ENCODE measurements at regions not wholly inside any gene's neighbourhood (a gene's known extent, or its start where the extent isn't known, plus 50 kb on each side); places are given as distances from the start of the nearest gene placed in this dataset.

DNA sequence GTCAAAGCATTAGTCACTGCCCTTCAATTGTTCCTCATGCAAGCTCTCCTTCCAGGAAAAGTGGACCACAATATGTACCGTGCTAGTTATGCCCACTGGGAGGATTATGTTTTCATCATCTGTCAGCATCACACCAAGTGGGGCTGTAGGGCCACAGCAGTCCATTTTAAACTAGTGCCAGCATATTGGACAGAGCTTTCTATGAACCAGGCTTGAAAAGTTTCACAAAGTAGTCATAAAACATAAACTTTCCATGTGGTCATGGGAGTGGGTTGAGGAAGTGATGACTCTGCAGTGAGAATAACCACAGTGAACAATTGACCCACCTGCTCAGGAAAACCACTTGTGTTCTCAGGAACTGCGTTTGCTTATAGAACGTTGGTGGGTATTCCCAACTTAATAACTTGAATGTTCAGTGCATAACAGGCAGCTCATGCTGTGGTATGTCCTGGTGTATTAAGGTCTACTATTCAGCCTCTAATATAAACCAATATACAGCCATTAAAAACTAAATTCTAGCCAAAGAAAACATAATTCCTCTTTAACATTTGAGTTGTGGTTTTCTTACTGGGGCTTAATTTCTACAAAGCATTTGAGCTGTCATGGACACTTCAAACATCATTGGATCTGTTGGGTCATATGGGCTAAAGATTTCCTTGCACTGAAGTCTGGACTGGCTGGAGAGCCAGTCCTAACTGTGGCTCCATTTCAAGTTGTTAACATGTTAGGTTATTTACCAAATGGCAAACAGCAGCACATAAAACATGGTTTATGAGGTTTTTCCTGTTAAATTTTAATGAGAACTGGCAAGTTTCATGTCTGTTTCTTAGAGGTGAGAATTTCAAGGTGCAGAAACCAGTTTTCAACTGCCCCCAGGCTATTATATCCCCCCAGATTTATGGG lies 274.1 kb downstream of the OTOL1 start:
- no peak overlapping the region for H2BK15ac ChIP-seq (ENCODE audit: low read depth, low read length)
- no peaks in the 10 kb centered on the region for H4K20me1 ChIP-seq (ENCODE audit: control insufficient read depth, insufficient read depth, insufficient read length)
- H3K9me3 Mint-ChIP-seq: no peaks in the 10 kb centered on the region
- no peak for DNase-seq
- H2AFZ ChIP-seq (ENCODE audit: low read length): no peak overlapping the region
- H3T11ph ChIP-seq (ENCODE audit: low read length): no peak overlapping the region
- H2BK120ac ChIP-seq (ENCODE audit: low read depth, low read length, poor library complexity, severe bottlenecking): no peak overlapping the region
- no peaks in the 10 kb centered on the region for H3K79me1 ChIP-seq (ENCODE audit: insufficient read depth, low read depth, low read length, poor library complexity, severe bottlenecking)
- no peaks in the 10 kb centered on the region for H3K36me3 Mint-ChIP-seq (ENCODE audit: insufficient read depth in 1 of 3, low read depth in 3 of 3)
- H2AK5ac ChIP-seq (ENCODE audit: insufficient read length, low read length): no peak overlapping the region
- H4K5ac ChIP-seq (ENCODE audit: insufficient read length, low read depth, low read length): no peak overlapping the region
- no peaks in the 10 kb centered on the region; the same call in 1 of the 2 replicates for H3K27me3 Mint-ChIP-seq (ENCODE audit: low read depth)
- H3K14ac ChIP-seq (ENCODE audit: insufficient read depth, low read length): no peak overlapping the region
- H3K23me2 ChIP-seq (ENCODE audit: insufficient read length, low read depth, low read length, poor library complexity, severe bottlenecking): no peaks in the 10 kb centered on the region
- no peak overlapping the region for H3K4me2 ChIP-seq (ENCODE audit: insufficient read depth, insufficient read length, low read length)
- no CpG with 5 or more reads among the region's 3 CpGs for WGBS (ENCODE audit: extremely low coverage, insufficient read length, low lambda C conversion rate)
- H3K27me3 ChIP-seq (ENCODE audit: insufficient read depth, low read length): no peaks in the 10 kb centered on the region
- no peak overlapping the region for H3K9ac ChIP-seq (ENCODE audit: extremely low read depth, insufficient read length, low read length)
- H2BK20ac ChIP-seq (ENCODE audit: low read depth, low read length, poor library complexity, severe bottlenecking): no peak overlapping the region
- H3K27ac Mint-ChIP-seq: peak overlapping the region in 1 of 3 experiments; percentile 35; a peak in 1 of 7 replicates
- H3K4me3 Mint-ChIP-seq: no peak overlapping the region
- no peak overlapping the region for H4K8ac ChIP-seq (replicated peaks; ENCODE audit: insufficient read length, low read depth, low read length)
- no peak overlapping the region for H3K56ac ChIP-seq (ENCODE audit: insufficient read length, low read depth, low read length)
- H3K18ac ChIP-seq (ENCODE audit: insufficient read length, low read depth, low read length): no peak overlapping the region
- H3K4me1 Mint-ChIP-seq: peaks cover 8 to 11% of the 10 kb centered on the region in 2 experiments
- no peak overlapping the region for H3K23ac ChIP-seq (ENCODE audit: insufficient read length, low read depth, low read length)
- no peak overlapping the region for H3K4ac ChIP-seq (ENCODE audit: low read depth, low read length)
- H3K4me1 ChIP-seq (ENCODE audit: insufficient read depth, low read length): no peaks in the 10 kb centered on the region
- H3K27ac ChIP-seq (ENCODE audit: insufficient read length, low read depth, low read length): no peak overlapping the region
- TF ChIP-seq, protein P1, sequence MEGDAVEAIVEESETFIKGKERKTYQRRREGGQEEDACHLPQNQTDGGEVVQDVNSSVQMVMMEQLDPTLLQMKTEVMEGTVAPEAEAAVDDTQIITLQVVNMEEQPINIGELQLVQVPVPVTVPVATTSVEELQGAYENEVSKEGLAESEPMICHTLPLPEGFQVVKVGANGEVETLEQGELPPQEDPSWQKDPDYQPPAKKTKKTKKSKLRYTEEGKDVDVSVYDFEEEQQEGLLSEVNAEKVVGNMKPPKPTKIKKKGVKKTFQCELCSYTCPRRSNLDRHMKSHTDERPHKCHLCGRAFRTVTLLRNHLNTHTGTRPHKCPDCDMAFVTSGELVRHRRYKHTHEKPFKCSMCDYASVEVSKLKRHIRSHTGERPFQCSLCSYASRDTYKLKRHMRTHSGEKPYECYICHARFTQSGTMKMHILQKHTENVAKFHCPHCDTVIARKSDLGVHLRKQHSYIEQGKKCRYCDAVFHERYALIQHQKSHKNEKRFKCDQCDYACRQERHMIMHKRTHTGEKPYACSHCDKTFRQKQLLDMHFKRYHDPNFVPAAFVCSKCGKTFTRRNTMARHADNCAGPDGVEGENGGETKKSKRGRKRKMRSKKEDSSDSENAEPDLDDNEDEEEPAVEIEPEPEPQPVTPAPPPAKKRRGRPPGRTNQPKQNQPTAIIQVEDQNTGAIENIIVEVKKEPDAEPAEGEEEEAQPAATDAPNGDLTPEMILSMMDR (conservative IDR thresholded peaks at IDR 0.05): no peak
- no peak overlapping the region for H2BK5ac ChIP-seq (ENCODE audit: insufficient read length, low read length)
- no peaks in the 10 kb centered on the region for H3K9me3 ChIP-seq (ENCODE audit: control insufficient read depth, low read depth, low read length)
- H2BK12ac ChIP-seq (ENCODE audit: insufficient read length, low read depth, low read length): no peak overlapping the region
- H4K91ac ChIP-seq (ENCODE audit: insufficient read length, low read depth, low read length): no peak overlapping the region
- H3K79me2 ChIP-seq (ENCODE audit: insufficient read depth, low read length): no peaks in the 10 kb centered on the region

Measured in H9 (cell line).